ENCODE measurements at regions not wholly inside any gene's neighbourhood (a gene's known extent, or its start where the extent isn't known, plus 50 kb on each side); places are given as distances from the start of the nearest gene placed in this dataset.

- in situ Hi-C loops (cut with HindIII; ENCODE audit: low sequenced_read_pairs), result no loop called here
- peak; percentile 20 for TF ChIP-seq CTCF (IDR thresholded peaks at IDR 0.05; ENCODE audit: low read depth, low read length)
- no peak overlapping the region for H3K4me3 ChIP-seq (ENCODE audit: low read depth, low read length)
- DNase-seq (ENCODE audit: low read depth, low spot score), result no peak
Measured at GRCh38 chr5:149429839-149430721, 51.0 kb upstream of the IL17B start.
